GM03348 (cell line): ENCODE measurements at regions not wholly inside any gene's neighbourhood (a gene's known extent, or its start where the extent isn't known, plus 50 kb on each side); places are given as distances from the start of the nearest gene placed in this dataset.

Experiments
- DNase-seq: peaks from one replicate; pipeline ENCODE4 v3.0.0; 2012; ENCODE audit warnings: low spot score

DNA sequence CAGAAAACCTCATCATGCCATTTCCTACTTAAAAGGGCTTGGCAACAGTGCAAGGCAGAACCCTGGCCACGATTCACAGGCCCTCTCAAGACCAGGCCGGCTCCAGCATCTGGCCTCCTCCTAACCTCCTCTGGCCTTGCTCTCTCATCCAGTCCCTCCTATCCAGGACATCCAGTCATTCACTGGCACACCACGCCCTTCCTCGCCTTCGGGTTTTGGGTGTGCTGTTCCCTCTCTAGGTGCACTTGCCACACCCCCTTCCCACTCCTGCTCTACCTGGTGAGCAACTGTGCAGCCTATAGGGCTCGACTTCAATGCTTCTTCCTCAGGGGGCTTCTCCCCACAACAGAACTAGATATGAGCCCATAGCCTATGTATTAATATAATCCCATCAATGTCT is 317.1 kb downstream of the ARRDC4 start:
- DNase-seq = no peak

DNA sequence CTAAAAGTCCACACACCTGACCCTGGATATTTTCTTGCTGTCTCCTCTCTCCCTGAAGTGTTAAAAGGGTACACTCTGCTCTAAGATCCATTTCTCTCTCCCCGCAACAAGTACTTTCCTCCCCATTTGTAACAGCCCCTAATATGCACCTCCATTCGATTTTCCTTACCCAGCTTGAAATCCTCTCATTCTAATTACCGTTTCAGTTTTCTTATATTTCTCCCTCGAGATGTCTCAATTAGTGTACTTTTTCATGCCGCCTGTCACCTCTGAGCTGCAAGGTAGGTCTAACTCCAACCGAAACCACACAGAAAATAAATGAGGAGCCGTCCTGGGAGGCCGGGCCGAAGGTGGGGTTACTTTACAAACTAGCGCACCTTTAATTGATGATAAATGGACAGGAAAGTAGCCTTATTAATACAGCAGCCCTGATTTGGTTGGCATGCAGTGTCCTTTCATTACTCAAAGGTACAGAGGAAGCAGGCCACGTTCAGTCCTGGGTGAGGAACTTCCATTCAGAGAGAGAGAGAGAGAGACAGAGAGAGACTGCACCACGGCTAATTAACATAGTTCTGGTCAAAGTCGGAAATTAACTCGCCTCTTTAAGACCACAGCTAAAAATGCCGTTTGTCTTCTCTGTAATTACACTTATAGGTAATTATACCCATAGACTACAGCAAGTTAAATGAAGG is 319.9 kb downstream of the ARRDC4 start:
- no peak for DNase-seq

DNA sequence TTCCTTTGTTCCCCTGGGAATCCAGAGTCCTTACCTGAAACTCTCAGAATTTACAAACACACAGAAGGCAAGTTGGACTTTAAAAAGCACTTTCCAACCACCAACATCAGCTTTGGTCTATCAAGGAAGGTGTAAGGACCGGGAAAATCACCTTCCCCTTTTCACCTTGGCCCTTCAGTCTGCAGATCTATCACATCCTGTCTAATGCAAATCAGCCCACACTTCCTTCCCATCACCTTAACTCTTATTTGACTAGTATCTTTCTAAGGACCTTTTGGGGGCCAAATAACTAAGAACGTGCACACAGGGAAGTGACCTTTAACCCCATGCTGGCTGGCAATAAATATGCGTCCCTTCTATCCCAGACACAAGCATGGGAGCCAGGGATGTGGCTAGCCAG is 320.6 kb downstream of the ARRDC4 start:
- DNase-seq = no peak

DNA sequence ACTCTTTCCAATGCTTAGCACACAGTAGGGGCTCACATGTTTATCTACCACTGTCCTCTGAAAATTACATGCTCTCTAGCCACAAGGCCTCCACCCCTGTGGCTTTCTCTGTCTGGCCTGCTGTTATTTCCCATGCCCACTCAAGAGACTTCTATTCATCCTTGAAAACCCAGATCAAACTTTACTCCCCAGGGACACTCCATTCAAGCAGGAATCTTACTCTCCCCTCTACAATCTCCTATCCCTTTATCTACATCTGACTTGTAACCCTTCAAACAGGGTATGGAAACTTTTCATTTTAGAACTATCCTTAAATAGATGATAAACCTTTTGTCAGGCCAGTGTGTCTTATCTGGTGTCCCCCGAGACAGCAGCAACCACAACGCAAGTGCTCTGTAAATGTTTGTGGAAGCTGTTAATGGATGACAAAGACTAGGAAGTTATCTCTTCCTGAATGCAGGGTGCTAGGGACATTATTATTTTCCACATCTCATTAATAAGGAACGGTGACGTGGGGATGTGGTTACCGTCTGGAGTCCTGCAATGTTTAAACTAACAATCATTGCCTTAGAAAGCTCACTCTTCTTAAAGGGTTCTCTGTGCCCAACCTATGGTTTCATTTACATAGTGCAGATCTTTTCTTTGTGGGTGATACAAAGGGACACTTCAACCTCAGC is 322.3 kb downstream of the ARRDC4 start:
- DNase-seq = no peak

DNA sequence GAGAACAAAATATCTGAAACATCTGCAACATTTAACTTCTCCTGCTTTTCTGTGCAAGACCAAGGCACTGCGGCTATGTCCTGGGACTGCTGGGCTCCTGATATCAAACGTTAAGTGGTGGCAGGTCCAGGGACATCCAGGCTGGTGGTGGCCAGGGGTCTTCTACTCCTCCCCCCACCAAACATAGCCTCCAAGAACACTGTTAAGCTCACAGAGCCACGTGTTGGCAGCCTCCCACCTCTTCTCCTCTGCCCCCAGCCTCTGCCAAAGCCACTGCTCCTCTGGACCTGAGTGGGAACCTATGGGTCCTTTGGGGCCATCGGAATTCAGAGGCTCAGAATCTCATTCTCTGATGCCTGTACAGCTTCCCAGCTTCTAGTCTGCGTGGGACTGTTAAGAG is 325.7 kb downstream of the ARRDC4 start:
- DNase-seq = no peak

DNA sequence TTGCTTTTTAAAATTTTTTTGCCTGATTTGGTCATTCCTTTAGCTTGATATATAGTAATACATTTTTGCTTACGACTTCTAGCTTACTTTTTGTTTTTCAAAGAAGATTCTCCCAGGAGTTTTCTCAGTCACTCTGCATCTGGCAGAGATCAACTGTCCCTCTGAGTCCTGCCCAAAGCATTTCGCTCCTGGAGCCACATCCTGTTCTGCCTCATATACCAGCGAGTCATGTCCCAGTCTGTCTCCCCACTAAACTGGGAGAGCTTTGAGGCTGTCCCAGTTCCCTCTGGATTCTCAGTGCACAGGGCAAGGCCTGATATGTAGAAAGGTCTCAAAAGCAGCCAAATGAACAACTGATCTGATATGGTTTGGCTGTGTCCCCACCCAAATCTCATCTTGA is 326.3 kb downstream of the ARRDC4 start:
- DNase-seq = no peak

DNA sequence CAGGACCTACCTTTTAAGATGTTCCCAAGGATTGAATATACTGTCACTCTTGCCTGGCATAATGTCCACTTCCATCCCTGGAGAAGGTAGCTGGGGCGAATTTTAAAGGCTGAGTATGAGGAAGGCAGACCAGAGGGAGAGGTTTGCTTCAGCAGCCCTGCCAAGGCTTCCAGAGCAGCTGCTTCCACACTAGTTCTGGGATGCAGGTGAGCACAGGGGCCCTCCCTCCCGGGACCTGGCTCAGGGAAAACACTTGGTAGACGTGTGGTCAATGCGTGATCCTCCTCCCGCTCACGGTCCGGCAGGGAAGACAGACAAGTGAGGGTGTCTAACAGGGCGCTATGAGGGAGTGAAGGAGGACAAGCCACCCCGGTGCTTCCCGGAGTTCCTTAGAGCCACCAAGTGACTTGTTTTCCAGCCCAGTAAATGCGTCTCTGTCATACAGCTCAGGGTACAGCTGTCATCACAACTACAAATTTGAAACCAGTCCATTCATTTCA is 327.6 kb downstream of the ARRDC4 start:
- no peak for DNase-seq

DNA sequence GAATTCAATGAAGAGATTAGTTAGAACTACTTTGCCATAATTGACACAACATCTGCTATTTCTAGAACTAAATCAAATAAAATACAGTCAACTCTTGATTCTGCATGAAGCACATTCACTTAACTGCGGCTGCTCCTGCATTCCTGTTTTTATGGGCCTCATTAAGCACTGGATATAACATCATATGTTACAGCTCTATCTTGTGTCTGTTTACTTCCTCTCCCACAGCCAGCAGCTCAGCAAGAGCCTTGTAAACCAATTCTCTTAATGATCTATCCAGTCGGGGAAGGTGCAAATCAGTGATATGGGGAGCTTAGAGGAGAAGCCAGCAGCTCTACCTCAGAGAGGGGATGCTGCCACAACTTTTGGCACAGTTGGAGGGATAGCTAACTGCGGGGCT is 329.2 kb downstream of the ARRDC4 start:
- DNase-seq = no peak

DNA sequence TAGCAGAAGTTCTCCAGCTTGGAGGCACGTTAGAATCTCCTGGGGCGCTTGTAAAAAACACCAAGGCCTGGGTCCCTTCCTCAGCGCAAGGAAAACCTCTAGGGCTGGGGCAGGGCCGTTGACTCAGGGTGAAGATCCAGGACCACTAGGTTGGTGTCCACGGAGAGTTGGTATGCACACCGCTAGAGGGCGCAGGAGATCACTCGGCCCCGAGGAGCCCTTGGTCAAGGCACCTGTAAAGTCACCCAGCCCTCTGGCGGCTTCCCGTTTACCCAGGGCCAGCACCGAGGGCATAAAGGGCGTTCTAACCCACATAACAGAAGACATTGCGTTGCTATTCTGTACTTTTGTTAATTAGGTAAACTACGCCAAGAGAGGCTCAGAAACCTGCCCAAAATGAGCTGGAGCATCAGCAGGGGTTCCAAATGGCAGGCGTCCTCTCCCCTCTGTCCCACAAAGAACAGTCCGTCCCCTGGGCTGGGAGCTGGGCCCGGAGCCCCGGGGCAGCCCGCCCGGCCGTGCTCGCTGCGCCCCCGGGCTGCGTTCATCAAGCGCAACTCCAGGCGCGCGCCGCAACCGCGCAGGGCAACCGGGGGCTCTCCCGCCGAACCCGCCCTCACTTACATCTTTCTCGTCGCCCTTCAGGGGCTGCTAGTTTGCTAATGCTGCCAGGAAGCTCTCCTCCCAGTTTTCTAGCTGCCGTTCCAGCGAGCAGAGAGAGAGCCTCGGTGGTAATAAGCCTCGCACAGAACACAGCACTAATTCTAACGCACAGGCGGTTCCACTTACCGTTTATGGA is 332.1 kb downstream of the ARRDC4 start:
- peak; percentile 72 for DNase-seq

DNA sequence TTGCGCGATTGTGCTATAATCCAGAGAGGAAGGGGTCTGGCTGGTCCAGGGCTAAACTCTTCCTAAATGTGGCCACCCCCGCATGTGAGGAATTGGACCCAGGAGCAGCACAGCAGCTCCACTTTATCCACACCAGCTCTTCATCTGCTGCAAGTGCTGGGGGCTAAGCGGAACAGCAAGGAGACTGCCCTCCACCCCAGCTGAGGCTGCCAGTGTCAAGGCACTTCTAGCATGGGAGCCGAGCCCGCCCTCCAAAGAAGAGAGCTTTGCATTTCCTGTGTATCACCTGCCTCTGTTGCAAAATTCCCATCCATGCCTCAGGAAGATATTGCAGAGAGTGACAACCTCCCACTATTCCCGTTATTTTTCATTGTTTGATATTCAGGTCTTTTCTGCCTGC is 333.6 kb downstream of the ARRDC4 start:
- DNase-seq = no peak

DNA sequence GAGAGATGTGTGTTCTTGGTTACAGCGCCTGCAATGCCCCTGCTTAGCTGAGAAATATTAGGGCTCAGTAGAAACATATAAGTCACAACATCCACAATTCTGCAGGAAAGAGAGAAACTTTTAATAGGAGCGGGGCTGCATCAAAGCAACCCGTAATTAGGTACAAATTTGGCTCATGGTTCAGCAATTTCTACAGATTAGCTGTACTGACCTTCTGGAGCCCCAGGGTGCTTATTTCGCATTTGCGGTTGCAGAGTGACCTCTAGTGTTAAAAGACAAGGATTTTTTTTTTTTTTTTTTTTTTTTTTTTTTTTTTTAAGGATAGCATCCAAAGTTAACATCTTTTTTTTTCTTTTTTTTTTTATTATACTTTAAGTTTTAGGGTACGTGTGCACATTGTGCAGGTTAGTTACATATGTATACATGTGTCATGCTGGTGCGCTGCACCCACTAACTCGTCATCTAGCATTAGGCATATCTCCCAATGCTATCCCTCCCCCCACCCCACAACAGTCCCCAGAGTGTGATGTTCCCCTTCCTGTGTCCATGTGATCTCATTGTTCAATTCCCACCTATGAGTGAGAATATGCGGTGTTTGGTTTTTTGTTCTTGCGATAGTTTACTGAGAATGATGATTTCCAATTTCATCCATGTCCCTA is 334.7 kb downstream of the ARRDC4 start:
- peak; percentile 66 for DNase-seq

DNA sequence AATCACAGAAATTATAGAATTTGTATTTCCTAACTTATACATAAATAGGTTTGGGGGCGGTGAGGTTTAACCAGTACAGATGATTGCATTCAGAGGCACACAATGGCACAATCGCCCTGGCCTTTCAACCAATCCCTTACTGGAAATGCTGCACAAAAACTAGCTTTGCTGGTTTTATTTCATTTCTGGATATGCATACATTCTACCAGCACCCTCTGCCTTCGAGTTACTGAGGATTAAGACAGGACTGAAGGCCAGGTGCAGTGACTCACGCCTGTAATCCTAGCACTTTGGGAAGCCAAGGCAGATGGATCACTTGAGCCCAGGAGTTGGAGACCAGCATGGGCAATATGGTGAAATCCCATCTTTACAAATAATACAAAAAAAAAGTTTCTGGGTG is 336.1 kb downstream of the ARRDC4 start:
- DNase-seq = no peak

DNA sequence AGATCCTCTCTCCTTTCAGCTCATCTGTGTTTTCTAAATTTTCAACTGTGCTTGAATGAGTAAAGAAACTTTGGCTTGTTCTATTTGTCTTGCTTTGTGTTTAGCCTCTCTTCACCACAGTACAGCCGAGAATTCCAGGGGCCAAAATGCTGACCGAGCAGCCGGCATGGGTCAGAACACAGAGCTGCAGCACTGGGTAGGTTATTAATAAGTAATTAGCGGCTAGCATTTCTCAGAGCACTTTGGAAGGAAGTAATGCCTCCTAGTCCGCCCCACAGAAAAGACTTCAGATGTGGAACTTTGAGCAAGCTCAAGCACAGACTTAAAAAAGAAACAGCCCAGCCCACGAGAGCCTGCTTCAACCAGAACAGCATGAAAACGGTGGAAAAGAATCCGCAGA is 343.9 kb downstream of the ARRDC4 start:
- no peak for DNase-seq

DNA sequence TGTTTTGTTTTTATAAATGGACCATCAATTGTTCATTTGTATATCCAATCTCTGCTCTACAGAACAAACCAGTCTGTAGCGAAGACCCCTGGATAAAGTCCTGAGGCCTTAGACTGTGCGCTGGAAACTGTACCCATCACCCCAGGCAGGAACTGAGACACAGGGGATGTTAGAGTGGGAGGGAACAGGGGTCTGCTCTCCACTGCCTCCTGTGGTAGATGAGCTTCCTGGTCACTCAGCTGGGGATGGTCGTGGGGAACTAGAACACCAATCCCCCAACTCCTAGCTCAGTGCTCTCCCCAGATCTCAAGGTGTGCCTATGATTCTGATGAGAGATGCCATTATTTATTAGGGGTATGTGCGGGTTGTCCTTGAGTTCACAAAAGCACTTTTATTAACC is 340.2 kb upstream of the IGF1R start:
- DNase-seq = no peak

DNA sequence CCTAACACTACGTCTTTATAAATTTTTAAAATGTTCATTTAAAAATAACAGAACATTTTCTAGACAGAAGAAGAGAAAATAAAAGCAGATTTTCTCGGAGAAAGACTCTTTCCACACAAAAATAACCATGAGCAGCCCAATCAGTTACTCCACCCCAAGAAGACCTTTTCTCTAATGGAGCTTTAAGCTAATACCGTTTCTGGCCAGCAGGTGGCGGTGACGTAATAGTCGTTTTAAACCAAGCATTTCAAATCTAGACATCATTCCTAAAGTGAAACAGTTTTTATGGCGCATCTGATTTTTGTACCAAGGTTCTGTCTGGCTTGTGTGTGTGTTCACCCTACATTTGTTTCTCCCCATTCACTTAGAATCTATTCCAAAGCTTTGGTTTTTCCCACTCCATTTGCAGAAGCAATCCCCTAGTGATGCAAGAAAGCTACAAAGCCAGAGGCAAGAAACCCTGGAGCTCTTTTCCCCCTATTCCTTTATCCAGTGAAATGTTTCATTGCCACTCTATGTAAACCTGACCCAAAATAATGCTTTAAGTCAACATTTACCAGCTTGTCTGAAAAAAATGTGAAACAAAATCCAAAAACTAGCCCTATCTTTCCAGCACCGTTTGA is 336.7 kb upstream of the IGF1R start:
- peak; percentile 81 for DNase-seq

DNA sequence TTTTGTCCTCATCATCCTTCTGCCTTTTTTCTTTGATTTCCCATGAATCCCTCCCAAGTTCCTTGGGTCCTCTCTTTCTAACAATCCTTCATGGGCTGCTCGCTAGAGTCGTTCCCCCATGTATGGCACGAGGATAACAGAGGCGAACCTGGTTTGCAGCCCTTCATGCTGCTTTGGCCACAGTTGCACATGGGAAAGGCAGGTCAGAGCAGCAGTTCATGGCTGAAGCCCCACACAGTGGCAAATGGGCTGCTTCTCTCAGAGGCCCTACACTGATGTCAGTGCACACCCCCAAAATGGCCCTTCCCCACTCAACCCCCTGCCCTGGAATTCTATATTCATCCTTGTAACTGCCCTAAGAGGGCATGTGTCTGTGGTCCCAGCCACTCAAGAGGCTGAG is 335.4 kb upstream of the IGF1R start:
- no peak for DNase-seq

DNA sequence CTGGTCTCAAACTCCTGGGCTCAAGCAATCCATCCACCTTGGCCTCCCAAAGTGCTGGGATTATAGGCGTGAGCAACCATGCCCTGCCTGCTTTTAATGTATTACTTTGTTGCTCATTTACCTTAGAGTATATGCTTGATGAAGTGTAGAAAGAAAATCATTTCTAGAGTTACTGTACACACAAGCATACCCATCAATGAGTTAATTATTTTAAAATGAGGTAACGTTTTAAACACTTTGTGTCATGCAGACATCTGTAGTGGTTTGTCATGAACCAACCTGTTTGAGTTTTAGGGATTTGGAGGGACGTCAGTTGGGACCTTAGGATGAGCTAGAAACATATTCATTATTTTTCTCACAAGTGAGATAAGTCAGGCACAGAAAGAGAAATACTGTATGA is 332.4 kb upstream of the IGF1R start:
- no peak for DNase-seq

DNA sequence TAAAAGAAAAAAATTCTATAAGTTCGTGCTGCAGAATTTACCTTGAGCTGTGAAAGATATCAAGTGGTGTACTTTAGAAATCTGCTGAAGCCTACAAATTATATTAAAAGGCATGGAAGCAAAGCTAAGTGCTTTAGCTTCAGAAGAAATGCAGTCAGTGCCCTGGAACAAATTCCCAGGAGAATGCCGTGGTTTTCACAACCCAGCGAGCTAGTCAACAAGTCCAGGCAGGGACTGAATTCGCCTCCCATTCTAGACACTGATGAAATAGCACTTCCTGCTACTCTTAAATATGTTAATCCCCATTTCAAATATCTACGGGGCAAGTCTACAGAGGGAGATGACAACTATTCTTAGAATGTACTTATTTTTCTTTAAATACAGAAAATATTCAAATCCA is 326.4 kb upstream of the IGF1R start:
- DNase-seq = peak; percentile 24

DNA sequence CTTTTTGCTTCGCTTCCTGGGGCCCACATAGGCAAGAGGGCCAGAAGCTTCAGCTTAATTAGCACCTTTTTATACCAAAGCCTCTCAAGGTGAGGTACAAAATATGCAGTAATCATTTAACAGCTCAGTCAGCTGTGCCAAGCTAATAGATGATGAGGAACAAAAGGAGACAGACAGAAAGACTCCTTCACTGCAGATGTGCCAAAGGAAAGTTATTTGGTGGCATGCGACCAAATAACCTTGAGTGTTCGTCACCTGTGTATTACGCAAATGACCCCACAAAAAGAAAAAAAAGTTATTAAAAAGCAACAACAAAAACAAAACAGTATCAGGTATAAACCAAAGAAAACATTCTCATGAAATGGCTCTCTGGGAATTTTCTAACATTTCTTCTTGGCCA is 325.8 kb upstream of the IGF1R start:
- DNase-seq = no peak

DNA sequence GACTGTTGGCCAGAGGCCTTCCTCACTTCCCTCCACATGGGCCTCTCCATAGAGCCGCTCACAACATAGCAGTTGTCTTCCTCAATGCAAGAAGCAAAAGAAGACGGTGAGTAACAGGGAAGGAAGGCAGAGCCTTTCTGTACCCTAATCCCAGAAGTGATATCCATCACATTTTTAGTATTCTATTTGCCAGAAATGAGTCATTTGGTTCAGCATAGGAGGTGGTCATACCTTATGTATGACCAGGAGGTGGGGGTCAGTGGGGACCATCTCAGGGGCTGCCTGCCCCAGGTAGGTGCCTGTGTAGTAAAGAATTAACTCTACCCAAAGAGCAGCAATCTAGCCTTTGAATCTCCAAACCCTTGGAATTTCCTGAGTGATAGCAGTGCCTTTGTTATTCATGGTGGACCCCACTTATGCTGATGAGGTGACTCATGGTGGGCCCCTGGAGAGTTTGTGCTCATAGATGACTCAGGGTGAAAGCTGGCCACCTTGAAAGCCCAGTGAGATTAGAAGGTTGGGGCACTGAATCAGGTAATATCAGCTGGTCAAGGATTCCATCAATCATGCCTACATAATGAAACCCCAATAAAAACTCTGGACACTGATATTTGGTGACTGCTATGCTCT is 323.9 kb upstream of the IGF1R start:
- no peak for DNase-seq

DNA sequence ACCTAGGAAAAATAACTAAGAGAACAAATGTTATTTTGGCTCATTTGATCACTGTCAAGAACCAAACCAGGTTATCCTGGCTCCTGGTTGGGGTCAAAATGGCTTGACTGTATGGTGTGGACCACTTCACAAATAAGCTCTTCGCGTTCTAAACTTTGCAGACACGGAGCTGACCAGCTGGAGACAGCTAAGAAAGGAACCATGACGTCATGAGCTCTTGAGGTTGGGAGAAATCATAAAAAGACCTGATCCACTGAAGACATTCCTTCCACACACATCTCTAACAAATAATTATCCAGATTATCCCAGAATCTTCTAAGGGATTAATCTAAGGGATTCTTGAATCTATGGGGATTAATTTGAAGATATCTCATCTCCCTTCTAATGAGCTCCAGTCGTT is 321.5 kb upstream of the IGF1R start:
- no peak for DNase-seq

DNA sequence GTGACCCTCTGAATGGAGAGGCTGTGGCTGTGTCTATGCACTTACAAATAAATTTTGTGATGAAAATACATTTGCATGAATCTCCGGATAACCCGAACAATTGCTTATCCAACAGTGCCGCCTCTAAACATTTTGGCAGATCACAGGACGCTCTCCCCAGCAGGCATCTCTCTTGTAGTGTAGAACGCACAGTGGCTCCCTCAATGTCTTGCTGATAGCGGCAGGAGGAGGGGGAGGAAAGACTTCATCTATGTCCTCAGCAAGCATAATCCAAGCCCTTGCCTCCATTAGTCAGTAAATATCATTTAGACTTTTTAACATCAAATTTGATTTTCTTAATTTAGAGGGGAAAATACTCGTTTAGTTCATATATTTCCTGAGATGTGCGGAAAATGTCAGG is 318.1 kb upstream of the IGF1R start:
- DNase-seq = no peak
